Endometrium (tissue), 2 donors: ENCODE measurements at regions not wholly inside any gene's neighbourhood (a gene's known extent, or its start where the extent isn't known, plus 50 kb on each side); places are given as distances from the start of the nearest gene placed in this dataset.
"Not testable (repeated sequence)": the region's sequence is repeated elsewhere in the genome, so short reads cannot be mapped to it uniquely, and the experiment has no call there.

Source experiments
- FAIRE-seq: peaks from 2 replicates; lab custom pipeline; 2012; peaks lifted over from hg19 to GRCh38; lab: Jason Lieb, UNC
- donor health status: control.
- donor health status: control.

GRCh38 chr3:10109-10996 is 186.2 kb upstream of the CHL1 start:
- not testable (repeated sequence) for FAIRE-seq

DNA sequence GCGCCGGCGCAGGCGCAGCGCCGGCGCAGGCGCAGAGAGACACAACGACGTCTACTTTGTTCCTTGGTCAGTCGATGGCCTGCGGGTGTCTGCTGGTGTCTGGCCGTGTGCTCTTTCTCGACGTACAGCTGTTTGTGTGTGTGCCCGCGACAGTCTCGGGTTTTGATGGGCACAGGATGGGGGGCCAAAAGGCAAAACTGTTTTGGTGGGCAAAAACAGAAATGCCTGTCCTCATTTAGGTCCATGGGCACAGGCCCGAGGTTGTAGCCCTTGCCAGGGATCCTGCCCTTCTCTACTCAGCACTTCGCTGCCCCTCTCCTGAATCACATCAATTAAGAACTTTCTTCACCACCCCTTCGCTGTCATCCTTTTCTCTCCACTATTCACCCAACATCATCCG is 184.8 kb upstream of the CHL1 start:
- no peak for FAIRE-seq

GRCh38 chr3:14652-15051 is 181.9 kb upstream of the CHL1 start:
- FAIRE-seq = no peak

DNA sequence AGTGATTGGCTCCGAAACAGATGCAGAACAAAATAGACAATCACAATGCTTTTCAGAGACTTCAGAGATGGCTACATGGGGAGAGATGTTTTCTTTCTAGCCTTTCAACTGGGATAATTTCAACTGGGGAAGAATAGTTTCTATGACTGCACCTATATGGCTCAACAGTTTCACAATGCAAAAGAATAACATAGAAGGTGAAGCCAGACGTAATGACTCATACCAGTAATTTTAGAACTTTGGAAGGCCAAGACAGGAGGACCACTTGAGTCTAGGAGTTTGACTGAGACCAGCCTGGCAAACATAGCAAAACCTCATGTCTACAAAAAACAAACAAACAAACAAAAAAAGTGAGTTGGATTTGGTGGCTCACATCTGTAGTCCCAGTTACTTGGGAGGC is 180.2 kb upstream of the CHL1 start:
- no peak for FAIRE-seq

DNA sequence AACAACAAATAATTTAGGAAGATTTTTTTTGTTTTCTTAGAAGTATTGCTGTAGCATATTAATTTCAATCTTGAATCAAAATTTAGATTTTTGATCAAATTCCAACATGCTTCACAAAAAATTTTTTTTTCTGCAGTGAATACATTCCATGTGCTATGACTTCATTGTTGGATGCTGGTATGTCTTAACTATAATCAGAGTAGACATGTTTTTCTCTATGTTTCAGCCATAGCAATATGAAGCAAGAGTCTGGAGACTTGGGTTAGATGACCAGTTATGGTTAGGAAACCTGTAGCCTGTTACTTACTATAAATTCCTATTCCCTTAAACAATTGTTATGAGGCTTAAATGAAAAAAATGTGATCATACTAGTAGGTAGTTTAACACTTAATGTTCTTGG is 176.1 kb upstream of the CHL1 start:
- FAIRE-seq = no peak

- FAIRE-seq = no peak
Measured at GRCh38 chr3:24006-24405, 172.6 kb upstream of the CHL1 start.

- no peak for FAIRE-seq
Measured at GRCh38 chr3:25056-25455, 171.5 kb upstream of the CHL1 start.

DNA sequence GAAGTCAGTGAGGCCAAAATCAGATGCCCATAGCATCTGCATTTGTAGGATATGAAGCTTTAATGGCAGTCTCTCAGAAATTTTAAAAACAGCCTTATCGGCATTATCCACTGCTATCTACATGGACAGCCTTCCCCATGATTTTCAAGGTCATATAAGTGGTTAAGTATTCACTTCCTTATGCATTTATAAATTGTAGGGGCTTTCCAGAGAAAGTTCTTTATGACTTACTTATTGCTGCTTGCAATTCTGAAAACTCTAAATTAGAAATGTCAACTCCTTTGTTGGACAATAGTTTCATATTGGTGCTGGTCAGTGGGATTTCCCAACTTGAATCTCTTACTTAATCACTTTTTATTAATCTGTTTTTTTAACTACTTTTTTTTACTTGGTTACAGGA is 160.6 kb upstream of the CHL1 start:
- FAIRE-seq = not testable (repeated sequence)

DNA sequence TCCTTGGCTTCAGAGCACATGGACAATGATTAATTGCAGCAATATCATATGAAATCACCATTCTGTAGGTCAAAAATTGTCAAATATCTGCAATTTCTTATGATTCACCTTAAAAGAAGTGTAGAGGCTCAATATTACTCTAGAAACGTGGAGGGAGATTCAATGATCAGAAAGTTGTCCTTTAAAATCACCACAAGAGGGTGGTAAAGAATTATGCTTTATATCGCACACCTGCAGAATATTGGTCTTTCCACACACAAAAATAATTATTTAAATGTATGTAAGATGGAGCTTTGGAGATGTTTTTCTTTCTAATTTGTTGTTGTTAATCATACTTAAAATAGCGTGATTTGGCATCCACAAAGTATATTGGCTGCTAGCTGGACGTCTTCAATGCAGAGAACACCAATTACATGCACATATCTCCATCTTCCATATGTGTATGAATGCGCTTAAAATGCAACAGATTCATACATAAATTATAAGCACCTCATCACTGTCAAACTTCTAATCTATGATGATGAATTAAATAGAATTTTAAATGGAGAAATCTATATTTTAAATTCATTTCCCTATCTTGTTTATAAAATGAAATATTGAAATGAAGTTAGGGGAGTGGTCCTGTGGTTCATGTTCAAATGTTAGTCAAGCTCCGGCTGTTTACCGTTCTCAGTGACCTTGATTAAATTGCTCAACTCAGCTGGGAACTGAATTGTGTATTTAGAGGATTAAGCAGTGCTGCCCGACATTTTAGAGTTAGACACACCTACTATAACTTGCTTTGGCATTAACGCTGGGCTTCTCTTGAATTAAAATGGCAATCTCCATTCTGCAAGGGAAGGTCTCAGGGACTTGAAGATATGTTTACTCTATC is 153.5 kb upstream of the CHL1 start:
- peak; percentile 74 for FAIRE-seq

DNA sequence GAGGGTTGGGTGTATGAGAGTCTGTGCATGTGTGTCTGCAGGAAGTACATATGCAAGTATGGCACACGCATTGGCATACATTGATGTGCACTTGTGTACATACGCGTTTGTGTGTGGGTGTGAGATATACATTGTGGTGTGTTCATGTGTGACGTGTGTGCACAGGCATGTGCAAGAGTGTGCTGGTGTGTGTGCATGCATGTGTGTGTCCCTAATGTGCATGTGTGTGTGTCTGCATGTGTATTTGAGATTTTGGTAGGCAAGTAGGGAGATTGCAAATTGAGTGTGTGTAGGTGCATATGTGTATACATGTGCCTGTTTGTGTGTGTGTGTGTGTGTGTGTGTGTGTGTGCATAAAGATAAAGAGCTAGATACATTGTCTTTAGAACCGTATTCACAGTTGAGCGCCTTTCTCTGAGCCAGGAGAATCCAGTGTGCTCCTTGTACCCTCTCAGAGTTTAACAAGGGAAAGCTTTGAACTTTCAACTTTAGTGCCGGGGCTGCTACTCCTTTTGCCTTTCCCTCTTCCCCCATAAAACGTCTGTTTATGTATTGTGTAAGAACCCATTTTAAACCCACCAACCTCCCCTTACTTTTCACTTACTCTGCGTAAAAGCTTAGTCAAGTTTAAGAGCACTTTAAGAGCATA is 152.4 kb upstream of the CHL1 start:
- no peak for FAIRE-seq

DNA sequence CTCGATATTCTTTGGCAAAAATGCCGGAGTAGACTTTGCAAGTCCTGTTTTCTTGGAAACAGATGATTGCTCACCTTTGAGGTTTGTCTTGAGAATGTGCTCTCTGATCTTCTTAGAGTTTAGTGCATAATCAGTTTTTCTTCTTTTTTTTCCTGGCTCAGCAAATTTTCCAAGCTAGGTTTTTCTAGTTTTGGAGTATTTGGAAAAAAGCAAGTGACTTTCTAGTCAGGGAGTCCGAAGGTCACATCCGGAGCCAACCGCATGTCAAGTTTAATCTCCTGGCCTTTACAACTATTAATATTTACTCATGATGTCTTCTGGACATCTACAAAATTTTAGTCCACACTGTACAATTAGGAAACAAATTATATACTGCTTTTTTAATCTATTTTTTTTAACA is 151.6 kb upstream of the CHL1 start:
- not testable (repeated sequence) for FAIRE-seq

DNA sequence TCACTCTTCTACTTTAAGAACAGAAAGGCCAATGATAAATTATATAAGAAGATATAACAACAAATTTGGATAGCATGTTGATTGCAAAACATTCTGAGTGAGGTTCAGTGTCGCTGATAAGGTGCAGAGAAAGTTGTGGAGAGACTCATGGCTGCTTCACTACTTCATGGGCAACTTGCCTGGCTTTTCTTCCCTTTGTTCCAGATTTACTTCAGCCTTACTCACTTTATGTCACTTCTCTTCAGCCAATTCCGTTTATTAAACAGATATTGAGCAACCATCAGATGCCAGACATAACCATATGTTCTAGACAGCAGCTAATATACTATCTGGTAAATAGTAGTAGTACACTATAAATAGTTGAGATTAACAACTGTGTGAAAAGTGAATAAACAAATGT is 150.0 kb upstream of the CHL1 start:
- no peak for FAIRE-seq

DNA sequence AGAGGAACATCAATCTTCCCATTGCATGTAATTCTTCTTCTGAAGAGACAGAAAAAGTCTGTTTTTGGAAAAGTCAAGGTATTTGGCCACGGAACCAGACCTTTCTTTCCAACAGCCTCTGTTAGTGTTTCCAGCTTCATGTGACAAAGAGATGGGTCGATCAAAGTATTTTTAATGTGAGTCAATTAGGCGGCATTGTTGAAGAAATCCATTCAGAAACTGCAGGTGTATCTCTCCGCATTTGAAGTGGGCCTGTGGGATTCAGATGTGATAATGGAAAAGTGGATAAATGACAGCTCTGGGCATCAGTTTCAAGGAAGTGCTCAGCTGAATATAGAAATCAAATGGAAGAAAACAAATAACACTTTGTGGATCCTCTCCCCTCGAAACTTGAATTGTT is 143.1 kb upstream of the CHL1 start:
- FAIRE-seq = not testable (repeated sequence)

GRCh38 chr3:54240-54639 is 142.3 kb upstream of the CHL1 start:
- FAIRE-seq = no peak

DNA sequence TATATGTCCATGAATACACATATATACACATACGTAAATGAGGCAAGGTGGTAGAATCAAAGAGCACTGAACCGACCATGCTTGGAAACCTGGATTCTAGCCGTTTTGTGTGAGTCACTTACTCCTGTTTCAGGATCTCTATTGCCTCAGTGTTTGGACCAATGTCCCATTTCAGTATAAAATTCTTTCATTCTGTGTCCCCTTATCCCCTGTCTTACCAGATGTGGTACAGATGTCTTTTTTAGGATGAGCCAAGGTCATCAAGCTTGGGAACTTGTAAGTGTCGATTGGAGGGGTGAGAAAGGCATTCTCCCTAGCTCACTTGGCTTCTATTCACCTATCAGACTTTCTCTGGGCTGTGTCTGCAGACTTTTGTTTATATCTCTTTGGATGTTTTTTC is 139.9 kb upstream of the CHL1 start:
- no peak for FAIRE-seq

DNA sequence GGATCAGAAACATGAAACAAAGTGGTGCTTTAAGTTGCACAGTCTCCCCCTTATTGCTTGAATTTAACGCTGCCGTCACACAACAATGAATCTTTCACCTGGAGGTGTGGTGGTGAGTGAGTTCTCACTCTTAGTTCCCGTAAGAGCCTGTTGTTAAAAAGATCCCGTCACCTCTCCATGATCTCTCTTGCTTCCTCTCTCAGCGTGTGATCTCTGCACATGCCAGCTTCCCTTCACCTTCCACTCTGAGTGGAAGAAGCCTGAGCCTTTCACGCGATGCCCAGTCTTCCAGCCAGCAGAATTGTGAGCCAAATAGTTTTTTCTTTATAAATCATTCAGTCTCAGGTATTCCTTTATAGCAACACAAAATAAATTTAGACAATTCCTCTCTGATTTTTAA is 136.7 kb upstream of the CHL1 start:
- no peak for FAIRE-seq

DNA sequence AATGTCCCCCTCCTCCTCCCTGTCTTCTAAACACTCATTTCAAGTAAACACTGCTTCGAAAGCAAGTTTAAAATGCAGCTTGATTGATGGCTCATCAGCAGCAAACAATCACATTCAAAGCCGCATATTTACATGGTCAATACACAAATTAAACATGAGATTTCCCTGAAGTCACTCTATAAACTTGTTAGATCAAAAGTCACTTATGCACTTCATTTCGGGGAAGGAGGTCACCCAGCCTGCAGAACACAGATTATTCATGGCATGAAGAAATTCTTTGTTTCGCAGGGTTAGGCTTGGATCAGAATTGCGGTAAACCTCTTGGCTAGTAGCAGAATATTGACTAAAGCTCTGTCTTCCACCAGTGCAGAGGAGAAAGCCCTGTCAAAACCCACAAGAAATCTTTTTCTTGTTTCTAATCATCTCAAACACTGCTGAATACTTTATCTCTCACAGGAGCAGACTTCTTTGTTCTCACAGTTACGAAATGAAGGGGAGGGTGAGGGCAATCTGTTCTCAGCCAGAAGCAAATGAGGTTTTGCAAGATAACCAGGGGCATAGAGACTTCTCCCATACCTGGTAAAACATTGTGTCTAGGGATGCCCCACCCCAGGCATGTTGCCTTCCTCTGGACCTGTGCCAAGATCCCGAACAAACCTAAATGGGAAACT is 133.3 kb upstream of the CHL1 start:
- no peak for FAIRE-seq

- FAIRE-seq = no peak
Measured at GRCh38 chr3:69690-70089, 126.9 kb upstream of the CHL1 start.

GRCh38 chr3:72776-73175 is 123.8 kb upstream of the CHL1 start:
- peak; percentile 80 for FAIRE-seq

DNA sequence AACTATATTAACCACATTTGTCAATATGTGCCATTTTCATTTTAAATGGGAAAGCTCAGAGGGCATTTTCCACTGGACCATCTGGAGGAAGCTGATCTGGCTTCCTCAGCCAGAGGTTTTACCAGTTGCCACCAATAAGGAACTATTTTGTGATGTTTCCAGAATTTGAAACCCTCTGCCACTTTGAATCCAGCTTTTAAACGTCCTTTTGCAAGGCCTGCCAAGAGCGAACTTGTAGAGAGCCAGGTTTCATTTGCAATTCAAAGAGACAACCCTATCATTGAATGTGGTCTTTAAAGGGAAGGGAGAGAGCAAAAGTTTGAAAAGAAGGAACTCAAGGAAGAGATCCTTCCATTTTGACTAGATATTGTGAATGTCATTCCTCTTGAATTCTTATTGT is 123.3 kb upstream of the CHL1 start:
- FAIRE-seq = no peak

DNA sequence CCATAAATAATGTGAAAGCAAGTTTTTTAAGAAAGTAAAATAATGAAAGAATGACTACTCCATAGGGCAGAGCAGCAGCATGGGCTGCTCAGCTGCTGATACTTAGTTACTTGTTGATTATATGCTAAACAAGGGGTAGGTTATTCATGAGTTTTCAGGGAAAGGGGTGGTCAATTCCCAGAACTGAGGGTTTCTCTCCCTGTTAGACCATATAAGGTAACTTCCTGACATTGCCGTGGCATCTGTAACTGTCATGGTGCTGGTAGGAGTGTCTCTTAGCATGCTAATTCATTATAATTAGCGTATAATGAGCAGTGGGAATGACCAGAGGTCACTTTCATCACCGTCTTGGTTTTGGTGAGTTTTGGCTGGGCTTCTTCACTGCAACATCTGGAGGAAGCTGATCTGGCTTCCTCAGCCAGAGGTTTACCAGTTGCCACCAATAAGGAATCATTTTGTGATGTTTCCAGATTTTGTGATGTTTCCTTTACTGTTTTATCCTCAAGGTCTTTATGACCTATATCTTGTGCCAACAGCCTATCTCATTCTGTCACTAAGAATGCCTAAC is 121.8 kb upstream of the CHL1 start:
- no peak for FAIRE-seq

DNA sequence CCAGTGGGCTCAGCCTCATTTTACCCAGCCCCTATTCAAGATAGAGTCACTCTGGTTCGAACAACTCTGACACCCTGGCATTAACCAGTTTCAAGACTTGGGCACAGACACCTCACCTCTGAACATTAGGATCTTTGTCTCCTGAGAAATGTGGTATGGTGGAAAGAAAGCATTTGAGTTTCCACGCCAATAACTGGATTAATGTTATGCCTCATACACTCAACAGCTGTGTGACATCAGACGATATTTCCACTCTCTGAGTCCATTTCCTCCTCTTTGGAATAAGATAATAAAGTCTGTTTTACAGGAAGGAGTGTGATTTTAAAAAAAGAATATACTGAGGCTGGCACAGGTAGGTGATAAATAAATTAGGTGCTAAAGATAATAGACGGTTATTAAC is 121.3 kb upstream of the CHL1 start:
- no peak for FAIRE-seq
